ENCODE measurements at regions not wholly inside any gene's neighbourhood (a gene's known extent, or its start where the extent isn't known, plus 50 kb on each side); places are given as distances from the start of the nearest gene placed in this dataset.

DNA sequence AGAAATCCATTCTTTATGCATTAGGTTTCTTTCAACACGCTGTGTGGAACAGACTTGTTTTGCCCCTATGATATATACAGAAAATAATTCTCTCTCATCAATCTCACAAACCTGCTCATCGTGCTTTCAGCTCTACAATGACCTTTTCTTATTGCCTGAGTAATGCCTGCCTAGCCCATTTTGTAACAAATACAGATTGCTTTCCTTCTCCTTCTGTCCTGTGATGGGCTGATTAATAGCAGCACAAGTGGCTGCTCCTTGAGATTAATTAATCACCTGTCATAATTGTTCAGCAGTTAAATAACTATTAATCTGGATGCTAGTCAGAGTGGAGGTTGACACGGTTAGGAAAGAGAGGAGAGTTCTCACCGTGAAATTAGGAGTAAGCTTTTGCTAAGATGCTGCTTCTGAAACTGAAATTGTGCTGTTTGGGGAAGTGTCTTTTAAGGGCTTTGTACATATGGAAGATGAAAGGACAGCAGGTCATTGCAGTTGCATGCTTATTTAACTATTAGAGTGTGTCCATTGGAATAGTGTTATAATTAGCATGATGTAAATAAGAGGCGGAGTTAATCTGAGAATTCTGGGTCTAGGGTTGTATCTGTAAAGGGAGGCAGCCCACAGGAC, 1430.5 kb downstream of the FAM181B start:
- ATAC-seq: no peak
- TF ChIP-seq ARNTL (CRISPR knock-in tag; IDR thresholded peaks at IDR 0.05; ENCODE audit: borderline replicate concordance, low read depth): no peak
- TF ChIP-seq ZC3H10 (CRISPR knock-in tag; IDR thresholded peaks at IDR 0.05): no peak
- no peak for TF ChIP-seq TCF4 (CRISPR knock-in tag; IDR thresholded peaks at IDR 0.05; ENCODE audit: borderline replicate concordance)
- TF ChIP-seq PPARA (CRISPR knock-in tag; IDR thresholded peaks at IDR 0.05; ENCODE audit: borderline replicate concordance): no peak
- TF ChIP-seq RARB (CRISPR knock-in tag; IDR thresholded peaks at IDR 0.05): no peak
- TF ChIP-seq OSR1 (CRISPR knock-in tag; IDR thresholded peaks at IDR 0.05): no peak
- TF ChIP-seq, protein P1, sequence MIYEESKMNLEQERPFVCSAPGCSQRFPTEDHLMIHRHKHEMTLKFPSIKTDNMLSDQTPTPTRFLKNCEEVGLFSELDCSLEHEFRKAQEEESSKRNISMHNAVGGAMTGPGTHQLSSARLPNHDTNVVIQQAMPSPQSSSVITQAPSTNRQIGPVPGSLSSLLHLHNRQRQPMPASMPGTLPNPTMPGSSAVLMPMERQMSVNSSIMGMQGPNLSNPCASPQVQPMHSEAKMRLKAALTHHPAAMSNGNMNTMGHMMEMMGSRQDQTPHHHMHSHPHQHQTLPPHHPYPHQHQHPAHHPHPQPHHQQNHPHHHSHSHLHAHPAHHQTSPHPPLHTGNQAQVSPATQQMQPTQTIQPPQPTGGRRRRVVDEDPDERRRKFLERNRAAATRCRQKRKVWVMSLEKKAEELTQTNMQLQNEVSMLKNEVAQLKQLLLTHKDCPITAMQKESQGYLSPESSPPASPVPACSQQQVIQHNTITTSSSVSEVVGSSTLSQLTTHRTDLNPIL (CRISPR knock-in tag; IDR thresholded peaks at IDR 0.05; ENCODE audit: low read depth): no peak
- no peak for TF ChIP-seq SNAI2 (CRISPR knock-in tag; IDR thresholded peaks at IDR 0.05)
- TF ChIP-seq, protein P2, sequence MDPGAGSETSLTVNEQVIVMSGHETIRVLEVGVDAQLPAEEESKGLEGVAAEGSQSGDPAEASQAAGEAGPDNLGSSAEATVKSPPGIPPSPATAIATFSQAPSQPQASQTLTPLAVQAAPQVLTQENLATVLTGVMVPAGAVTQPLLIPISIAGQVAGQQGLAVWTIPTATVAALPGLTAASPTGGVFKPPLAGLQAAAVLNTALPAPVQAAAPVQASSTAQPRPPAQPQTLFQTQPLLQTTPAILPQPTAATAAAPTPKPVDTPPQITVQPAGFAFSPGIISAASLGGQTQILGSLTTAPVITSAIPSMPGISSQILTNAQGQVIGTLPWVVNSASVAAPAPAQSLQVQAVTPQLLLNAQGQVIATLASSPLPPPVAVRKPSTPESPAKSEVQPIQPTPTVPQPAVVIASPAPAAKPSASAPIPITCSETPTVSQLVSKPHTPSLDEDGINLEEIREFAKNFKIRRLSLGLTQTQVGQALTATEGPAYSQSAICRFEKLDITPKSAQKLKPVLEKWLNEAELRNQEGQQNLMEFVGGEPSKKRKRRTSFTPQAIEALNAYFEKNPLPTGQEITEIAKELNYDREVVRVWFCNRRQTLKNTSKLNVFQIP (CRISPR knock-in tag; IDR thresholded peaks at IDR 0.05; ENCODE audit: borderline replicate concordance, low read depth): no peak
- TF ChIP-seq ESRRG (CRISPR knock-in tag; IDR thresholded peaks at IDR 0.05): no peak
- TF ChIP-seq TOX (CRISPR knock-in tag; IDR thresholded peaks at IDR 0.05; ENCODE audit: borderline replicate concordance): no peak
- no peak for TF ChIP-seq CSDC2 (CRISPR knock-in tag; IDR thresholded peaks at IDR 0.05)
- TF ChIP-seq, protein P3, sequence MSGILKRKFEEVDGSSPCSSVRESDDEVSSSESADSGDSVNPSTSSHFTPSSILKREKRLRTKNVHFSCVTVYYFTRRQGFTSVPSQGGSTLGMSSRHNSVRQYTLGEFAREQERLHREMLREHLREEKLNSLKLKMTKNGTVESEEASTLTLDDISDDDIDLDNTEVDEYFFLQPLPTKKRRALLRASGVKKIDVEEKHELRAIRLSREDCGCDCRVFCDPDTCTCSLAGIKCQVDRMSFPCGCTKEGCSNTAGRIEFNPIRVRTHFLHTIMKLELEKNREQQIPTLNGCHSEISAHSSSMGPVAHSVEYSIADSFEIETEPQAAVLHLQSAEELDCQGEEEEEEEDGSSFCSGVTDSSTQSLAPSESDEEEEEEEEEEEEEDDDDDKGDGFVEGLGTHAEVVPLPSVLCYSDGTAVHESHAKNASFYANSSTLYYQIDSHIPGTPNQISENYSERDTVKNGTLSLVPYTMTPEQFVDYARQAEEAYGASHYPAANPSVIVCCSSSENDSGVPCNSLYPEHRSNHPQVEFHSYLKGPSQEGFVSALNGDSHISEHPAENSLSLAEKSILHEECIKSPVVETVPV (CRISPR knock-in tag; IDR thresholded peaks at IDR 0.05): no peak
- no peak for TF ChIP-seq ZFP30 (CRISPR knock-in tag; IDR thresholded peaks at IDR 0.05)
- TF ChIP-seq, protein P4, sequence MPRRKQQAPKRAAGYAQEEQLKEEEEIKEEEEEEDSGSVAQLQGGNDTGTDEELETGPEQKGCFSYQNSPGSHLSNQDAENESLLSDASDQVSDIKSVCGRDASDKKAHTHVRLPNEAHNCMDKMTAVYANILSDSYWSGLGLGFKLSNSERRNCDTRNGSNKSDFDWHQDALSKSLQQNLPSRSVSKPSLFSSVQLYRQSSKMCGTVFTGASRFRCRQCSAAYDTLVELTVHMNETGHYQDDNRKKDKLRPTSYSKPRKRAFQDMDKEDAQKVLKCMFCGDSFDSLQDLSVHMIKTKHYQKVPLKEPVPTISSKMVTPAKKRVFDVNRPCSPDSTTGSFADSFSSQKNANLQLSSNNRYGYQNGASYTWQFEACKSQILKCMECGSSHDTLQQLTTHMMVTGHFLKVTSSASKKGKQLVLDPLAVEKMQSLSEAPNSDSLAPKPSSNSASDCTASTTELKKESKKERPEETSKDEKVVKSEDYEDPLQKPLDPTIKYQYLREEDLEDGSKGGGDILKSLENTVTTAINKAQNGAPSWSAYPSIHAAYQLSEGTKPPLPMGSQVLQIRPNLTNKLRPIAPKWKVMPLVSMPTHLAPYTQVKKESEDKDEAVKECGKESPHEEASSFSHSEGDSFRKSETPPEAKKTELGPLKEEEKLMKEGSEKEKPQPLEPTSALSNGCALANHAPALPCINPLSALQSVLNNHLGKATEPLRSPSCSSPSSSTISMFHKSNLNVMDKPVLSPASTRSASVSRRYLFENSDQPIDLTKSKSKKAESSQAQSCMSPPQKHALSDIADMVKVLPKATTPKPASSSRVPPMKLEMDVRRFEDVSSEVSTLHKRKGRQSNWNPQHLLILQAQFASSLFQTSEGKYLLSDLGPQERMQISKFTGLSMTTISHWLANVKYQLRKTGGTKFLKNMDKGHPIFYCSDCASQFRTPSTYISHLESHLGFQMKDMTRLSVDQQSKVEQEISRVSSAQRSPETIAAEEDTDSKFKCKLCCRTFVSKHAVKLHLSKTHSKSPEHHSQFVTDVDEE (CRISPR knock-in tag; IDR thresholded peaks at IDR 0.05): no peak
- TF ChIP-seq ZNF70 (CRISPR knock-in tag; IDR thresholded peaks at IDR 0.05): no peak
- no peak for TF ChIP-seq ZNF565 (CRISPR knock-in tag; conservative IDR thresholded peaks at IDR 0.05; ENCODE audit: low read depth)
- no peak for TF ChIP-seq ZNF8 (CRISPR knock-in tag; IDR thresholded peaks at IDR 0.05)
- TF ChIP-seq, protein P5, sequence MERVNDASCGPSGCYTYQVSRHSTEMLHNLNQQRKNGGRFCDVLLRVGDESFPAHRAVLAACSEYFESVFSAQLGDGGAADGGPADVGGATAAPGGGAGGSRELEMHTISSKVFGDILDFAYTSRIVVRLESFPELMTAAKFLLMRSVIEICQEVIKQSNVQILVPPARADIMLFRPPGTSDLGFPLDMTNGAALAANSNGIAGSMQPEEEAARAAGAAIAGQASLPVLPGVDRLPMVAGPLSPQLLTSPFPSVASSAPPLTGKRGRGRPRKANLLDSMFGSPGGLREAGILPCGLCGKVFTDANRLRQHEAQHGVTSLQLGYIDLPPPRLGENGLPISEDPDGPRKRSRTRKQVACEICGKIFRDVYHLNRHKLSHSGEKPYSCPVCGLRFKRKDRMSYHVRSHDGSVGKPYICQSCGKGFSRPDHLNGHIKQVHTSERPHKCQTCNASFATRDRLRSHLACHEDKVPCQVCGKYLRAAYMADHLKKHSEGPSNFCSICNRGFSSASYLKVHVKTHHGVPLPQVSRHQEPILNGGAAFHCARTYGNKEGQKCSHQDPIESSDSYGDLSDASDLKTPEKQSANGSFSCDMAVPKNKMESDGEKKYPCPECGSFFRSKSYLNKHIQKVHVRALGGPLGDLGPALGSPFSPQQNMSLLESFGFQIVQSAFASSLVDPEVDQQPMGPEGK (CRISPR knock-in tag; IDR thresholded peaks at IDR 0.05; ENCODE audit: borderline replicate concordance): no peak

GRCh38 chr11:81301166-81301830, 1432.4 kb downstream of the FAM181B start:
- no peak for ATAC-seq
- TF ChIP-seq ESRRG (CRISPR knock-in tag; IDR thresholded peaks at IDR 0.05) (no peak), ZNF8 (CRISPR knock-in tag; IDR thresholded peaks at IDR 0.05) (no peak), ISL1 (CRISPR knock-in tag; IDR thresholded peaks at IDR 0.05) (no peak), TCF4 (CRISPR knock-in tag; IDR thresholded peaks at IDR 0.05; ENCODE audit: borderline replicate concordance) (no peak), ARNTL (CRISPR knock-in tag; IDR thresholded peaks at IDR 0.05; ENCODE audit: borderline replicate concordance, low read depth) (no peak)
- TF ChIP-seq, protein P1 (CRISPR knock-in tag; IDR thresholded peaks at IDR 0.05; ENCODE audit: low read depth): no peak
- TF ChIP-seq, protein P5 (CRISPR knock-in tag; IDR thresholded peaks at IDR 0.05; ENCODE audit: borderline replicate concordance): no peak

All from SK-N-SH treated with all-trans-retinoic acid at 6 μM for 48 hours (cell line).